H1 (cell line): ENCODE measurements at regions not wholly inside any gene's neighbourhood (a gene's known extent, or its start where the extent isn't known, plus 50 kb on each side); places are given as distances from the start of the nearest gene placed in this dataset.

ENCODE experiments used
- RXRA ChIP-seq: IDR thresholded peaks from 2 replicates; pipeline ENCODE4 v1.6.1; 2011; ENCODE audit warnings: low read depth, mild to moderate bottlenecking, low read length, moderate library complexity; ENCODE audit not compliant: insufficient read depth
- SRF ChIP-seq: IDR thresholded peaks from 2 replicates; pipeline ENCODE4 v1.6.1; 2011; ENCODE audit warnings: mild to moderate bottlenecking, low read depth, low read length, moderate library complexity
- YY1 ChIP-seq: IDR thresholded peaks from 2 replicates; pipeline ENCODE4 v1.6.1; 2011; ENCODE audit warnings: low read depth, mild to moderate bottlenecking, low read length
- TF ChIP-seq, protein P1 (sequence below): IDR thresholded peaks from 2 replicates; pipeline ENCODE4 v1.6.1; 2012; ENCODE audit warnings: inconsistent platforms

DNA sequence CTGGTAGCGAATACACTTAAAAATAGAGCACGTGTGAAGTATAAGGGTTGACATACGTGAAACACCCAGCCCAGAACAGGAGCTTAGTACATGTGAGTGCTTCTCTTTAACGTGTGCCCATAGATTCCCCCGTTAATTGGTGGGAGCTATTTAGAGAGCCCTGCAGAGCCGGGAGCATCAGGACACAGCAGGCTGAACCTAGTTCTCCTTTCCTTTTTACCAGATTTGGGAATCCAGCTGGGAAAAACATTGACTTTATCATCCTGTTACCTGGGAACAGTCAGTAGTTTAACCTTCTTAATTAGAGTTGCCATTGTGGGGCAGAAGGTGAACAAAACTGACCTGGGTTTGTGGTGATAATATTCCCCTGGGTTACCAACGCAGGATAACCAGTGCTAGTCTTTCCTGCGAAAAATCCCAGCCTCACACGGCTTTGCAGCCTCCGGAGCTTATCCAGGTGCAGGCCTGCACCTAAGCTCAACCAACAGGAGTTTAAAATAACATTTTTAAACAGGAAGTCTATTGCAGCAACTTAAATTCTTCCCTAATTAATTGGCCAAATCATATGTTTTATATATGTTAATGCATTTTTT, 78.1 kb upstream of the SPTBN1 start (continued):
- TF ChIP-seq YY1 (no peak), SRF (no peak), RXRA (no peak)
- TF ChIP-seq, protein P1, sequence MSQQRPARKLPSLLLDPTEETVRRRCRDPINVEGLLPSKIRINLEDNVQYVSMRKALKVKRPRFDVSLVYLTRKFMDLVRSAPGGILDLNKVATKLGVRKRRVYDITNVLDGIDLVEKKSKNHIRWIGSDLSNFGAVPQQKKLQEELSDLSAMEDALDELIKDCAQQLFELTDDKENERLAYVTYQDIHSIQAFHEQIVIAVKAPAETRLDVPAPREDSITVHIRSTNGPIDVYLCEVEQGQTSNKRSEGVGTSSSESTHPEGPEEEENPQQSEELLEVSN, result no peak
- TF ChIP-seq, all 59 proteins: peak for 0
